WTC11 (cell line): ENCODE measurements at regions not wholly inside any gene's neighbourhood (a gene's known extent, or its start where the extent isn't known, plus 50 kb on each side); places are given as distances from the start of the nearest gene placed in this dataset.

Source experiments
- ATAC-seq: fragments of 200-7000 bp; cut with Tn5 transposase; 2 replicates; pipeline ENCODE4 v1.10.0; 2021; ENCODE audit warnings: mild to moderate bottlenecking, moderate library complexity
- CTCF ChIA-PET: fragments of 300-600 bp; sonication (Branson Sonifier 250); formaldehyde crosslinking; loops from one replicate; lab custom pipeline; 2021; ENCODE audit warnings: antibody characterized with exemption; lab: Charles Lee
- POLR2A ChIA-PET: fragments of 350-600 bp; sonication (Branson Sonifier 250); formaldehyde crosslinking; loops from one replicate; lab custom pipeline; 2021; ENCODE audit warnings: antibody characterized with exemption; lab: Charles Lee
- DNase-seq: peaks from one replicate; pipeline ENCODE4 v3.0.0; 2021; ENCODE audit warnings: low spot score
- H3K27ac Mint-ChIP-seq: 2 replicates; pipeline ENCODE4 v1.8.0; 2021; ENCODE audit warnings: mixed read lengths
- H3K27me3 Mint-ChIP-seq: 2 replicates; pipeline ENCODE4 v1.8.0; 2021; ENCODE audit warnings: low read depth, mild to moderate bottlenecking, moderate library complexity, mixed read lengths
- H3K36me3 Mint-ChIP-seq: 2 replicates; pipeline ENCODE4 v1.8.0; 2021; ENCODE audit warnings: mixed read lengths
- H3K4me1 Mint-ChIP-seq: 2 replicates; pipeline ENCODE4 v1.8.0; 2022; ENCODE audit warnings: mixed read lengths
- H3K4me3 Mint-ChIP-seq: 2 replicates; pipeline ENCODE4 v1.8.0; 2021; ENCODE audit warnings: mild to moderate bottlenecking, moderate library complexity, mixed read lengths
- H3K9me3 Mint-ChIP-seq: 2 replicates; pipeline ENCODE4 v1.8.0; 2021; ENCODE audit warnings: mixed read lengths
- AR ChIP-seq: fragments of 250-450 bp; sonication (Bioruptor Pico); IDR thresholded peaks from 2 replicates; pipeline ENCODE4 v1.9.0; 2021; ENCODE audit warnings: mild to moderate bottlenecking
- ATF6 ChIP-seq: sonication (generic); formaldehyde crosslinking; IDR thresholded peaks from 2 replicates; pipeline ENCODE4 v1.8.1; 2023; ENCODE audit warnings: mild to moderate bottlenecking, missing genetic modification reagents
- CREM ChIP-seq: sonication (generic); formaldehyde crosslinking; IDR thresholded peaks from 2 replicates; pipeline ENCODE4 v1.8.1; 2022; ENCODE audit warnings: mild to moderate bottlenecking, missing genetic modification reagents, moderate library complexity
- CTCF ChIP-seq: fragments of 200-600 bp; IDR thresholded peaks from 2 replicates; pipeline ENCODE4 v1.8.0; 2022; ENCODE audit warnings: antibody characterized with exemption
- E2F4 ChIP-seq: sonication (generic); formaldehyde crosslinking; IDR thresholded peaks from 2 replicates; pipeline ENCODE4 v1.8.1; 2022; ENCODE audit warnings: low read depth, mild to moderate bottlenecking, moderate library complexity, missing genetic modification reagents, borderline replicate concordance
- ETV6 ChIP-seq: sonication (generic); formaldehyde crosslinking; IDR thresholded peaks from 2 replicates; pipeline ENCODE4 v1.8.1; 2022; ENCODE audit warnings: mild to moderate bottlenecking, missing genetic modification reagents
- GRHL2 ChIP-seq: fragments of 250-450 bp; sonication (Bioruptor Pico); IDR thresholded peaks from 2 replicates; pipeline ENCODE4 v1.8.0; 2022; ENCODE audit warnings: mild to moderate bottlenecking, moderate library complexity; ENCODE audit not compliant: insufficient replicate concordance, severe bottlenecking
- GTF2I ChIP-seq: fragments of 250-450 bp; sonication (Bioruptor Pico); conservative IDR thresholded peaks from 2 replicates; pipeline ENCODE4 v1.4.0; 2021; ENCODE audit warnings: mild to moderate bottlenecking
- MYBL2 ChIP-seq: sonication (generic); formaldehyde crosslinking; IDR thresholded peaks from 2 replicates; pipeline ENCODE4 v1.8.1; 2023; ENCODE audit warnings: mild to moderate bottlenecking, moderate library complexity, missing genetic modification reagents
- SP1 ChIP-seq: sonication (generic); formaldehyde crosslinking; conservative IDR thresholded peaks from 2 replicates; pipeline ENCODE4 v1.8.1; 2022; ENCODE audit warnings: missing genetic modification reagents
- TEAD4 ChIP-seq: sonication (generic); formaldehyde crosslinking; IDR thresholded peaks from 2 replicates; pipeline ENCODE4 v1.8.0; 2022; ENCODE audit warnings: mild to moderate bottlenecking, missing genetic modification reagents
- TP53 ChIP-seq: sonication (generic); formaldehyde crosslinking; IDR thresholded peaks from 2 replicates; pipeline ENCODE4 v1.8.1; 2023; ENCODE audit warnings: mild to moderate bottlenecking, missing genetic modification reagents
- USF2 ChIP-seq: sonication (generic); formaldehyde crosslinking; IDR thresholded peaks from 2 replicates; pipeline ENCODE4 v1.8.1; 2023; ENCODE audit warnings: mild to moderate bottlenecking, missing genetic modification reagents, moderate library complexity
- ZNF138 ChIP-seq: sonication (generic); formaldehyde crosslinking; conservative IDR thresholded peaks from 2 replicates; pipeline ENCODE4 v1.8.1; 2022; ENCODE audit warnings: mild to moderate bottlenecking, moderate library complexity, missing genetic modification reagents
- ZNF512 ChIP-seq: sonication (generic); formaldehyde crosslinking; IDR thresholded peaks from 2 replicates; pipeline ENCODE4 v1.8.1; 2022; ENCODE audit warnings: missing genetic modification reagents, borderline replicate concordance
- ZNF671 ChIP-seq: fragments of 250-450 bp; sonication (Bioruptor Pico); IDR thresholded peaks from 2 replicates; pipeline ENCODE4 v1.8.0; 2021; ENCODE audit warnings: mild to moderate bottlenecking
- TF ChIP-seq, protein P1 (sequence below): fragments of 250-450 bp; sonication (Bioruptor Pico); IDR thresholded peaks from 2 replicates; pipeline ENCODE4 v1.9.0; 2021; ENCODE audit warnings: mild to moderate bottlenecking
- TF ChIP-seq, protein P2 (sequence below): sonication (generic); formaldehyde crosslinking; IDR thresholded peaks from 2 replicates; pipeline ENCODE4 v1.8.1; 2022; ENCODE audit warnings: low read depth, missing genetic modification reagents, borderline replicate concordance

DNA sequence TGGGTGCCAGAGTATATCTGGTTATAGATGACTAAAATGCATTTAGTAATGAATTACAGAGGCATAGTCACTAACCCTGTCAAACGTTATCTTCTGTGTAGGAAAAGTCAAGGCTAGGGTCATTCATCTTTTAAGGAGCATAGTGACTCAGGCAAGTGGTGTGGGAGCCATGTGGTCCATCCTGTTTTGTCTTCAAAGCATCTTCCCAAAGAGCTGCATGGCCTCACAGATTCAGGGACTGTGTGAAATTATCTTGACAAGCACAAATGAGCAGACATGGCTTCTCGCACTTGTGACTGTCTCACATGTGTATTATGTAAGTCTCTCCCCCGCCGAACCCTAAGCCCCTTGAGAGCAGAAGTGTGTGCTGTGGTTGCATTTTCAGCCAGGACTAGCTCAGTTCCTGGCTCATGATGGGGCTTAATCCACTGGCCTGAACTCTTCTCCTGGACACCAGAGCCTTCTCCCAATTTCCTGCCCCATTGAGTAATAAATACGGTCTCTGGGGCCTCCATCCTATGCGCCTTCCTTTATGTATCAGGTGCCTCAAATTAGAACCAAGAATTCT lies 769.1 kb downstream of the QKI start:
- POLR2A ChIA-PET, result no interaction called here
- H3K4me3 Mint-ChIP-seq, result no peak overlapping the region
- H3K27me3 Mint-ChIP-seq, result no peaks in the 10 kb centered on the region; the same call in 1 of the 2 replicates
- H3K9me3 Mint-ChIP-seq, result peaks cover 12% of the 10 kb centered on the region
- peaks cover 8% of the 10 kb centered on the region for H3K36me3 Mint-ChIP-seq
- no peak for DNase-seq
- peaks cover 12% of the 10 kb centered on the region for H3K4me1 Mint-ChIP-seq
- H3K27ac Mint-ChIP-seq, result no peak overlapping the region
- TF ChIP-seq CTCF, result no peak
- no peak for TF ChIP-seq TP53 (CRISPR knock-in tag)
- no peak for TF ChIP-seq AR (CRISPR knock-in tag)
- TF ChIP-seq, protein P1, sequence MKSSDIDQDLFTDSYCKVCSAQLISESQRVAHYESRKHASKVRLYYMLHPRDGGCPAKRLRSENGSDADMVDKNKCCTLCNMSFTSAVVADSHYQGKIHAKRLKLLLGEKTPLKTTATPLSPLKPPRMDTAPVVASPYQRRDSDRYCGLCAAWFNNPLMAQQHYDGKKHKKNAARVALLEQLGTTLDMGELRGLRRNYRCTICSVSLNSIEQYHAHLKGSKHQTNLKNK (CRISPR knock-in tag), result no peak
- TF ChIP-seq ZNF138 (CRISPR knock-in tag), result no peak
- CTCF ChIA-PET, result no interaction called here
- no peak for ATAC-seq

- ChIA-PET CTCF (no interaction called here), POLR2A (no interaction called here)
- Mint-ChIP-seq H3K4me1 (0 out of 2 replicates have a peak, but pooled peaks cover 3% of the 10 kb centered on the region), H3K36me3 (peaks cover 10% of the 10 kb centered on the region), H3K27me3 (no peaks in the 10 kb centered on the region; the same call in 1 of the 2 replicates), H3K4me3 (no peak overlapping the region), H3K9me3 (peaks cover 20% of the 10 kb centered on the region), H3K27ac (no peak overlapping the region)
- no peak for ATAC-seq
- DNase-seq, result no peak
- TF ChIP-seq ATF6 (CRISPR knock-in tag), result no peak
- no peak for TF ChIP-seq TEAD4 (CRISPR knock-in tag)
- TF ChIP-seq SP1, result no peak
- no peak for TF ChIP-seq GRHL2 (CRISPR knock-in tag)
- TF ChIP-seq, protein P2, sequence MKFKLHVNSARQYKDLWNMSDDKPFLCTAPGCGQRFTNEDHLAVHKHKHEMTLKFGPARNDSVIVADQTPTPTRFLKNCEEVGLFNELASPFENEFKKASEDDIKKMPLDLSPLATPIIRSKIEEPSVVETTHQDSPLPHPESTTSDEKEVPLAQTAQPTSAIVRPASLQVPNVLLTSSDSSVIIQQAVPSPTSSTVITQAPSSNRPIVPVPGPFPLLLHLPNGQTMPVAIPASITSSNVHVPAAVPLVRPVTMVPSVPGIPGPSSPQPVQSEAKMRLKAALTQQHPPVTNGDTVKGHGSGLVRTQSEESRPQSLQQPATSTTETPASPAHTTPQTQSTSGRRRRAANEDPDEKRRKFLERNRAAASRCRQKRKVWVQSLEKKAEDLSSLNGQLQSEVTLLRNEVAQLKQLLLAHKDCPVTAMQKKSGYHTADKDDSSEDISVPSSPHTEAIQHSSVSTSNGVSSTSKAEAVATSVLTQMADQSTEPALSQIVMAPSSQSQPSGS (CRISPR knock-in tag), result no peak
- TF ChIP-seq ZNF512 (CRISPR knock-in tag), result no peak
- no peak for TF ChIP-seq CREM (CRISPR knock-in tag)
- TF ChIP-seq ZNF671 (CRISPR knock-in tag), result no peak
- TF ChIP-seq ETV6, result no peak
- no peak for TF ChIP-seq AR (CRISPR knock-in tag)
- TF ChIP-seq E2F4, result no peak
- TF ChIP-seq USF2 (CRISPR knock-in tag), result no peak
- TF ChIP-seq MYBL2 (CRISPR knock-in tag), result no peak
- TF ChIP-seq GTF2I (CRISPR knock-in tag), result no peak
These were observed 764.3 kb downstream of the QKI start for GRCh38 chr6:164178679-164179332.
